HEK293T (cell line): ENCODE measurements at regions not wholly inside any gene's neighbourhood (a gene's known extent, or its start where the extent isn't known, plus 50 kb on each side); places are given as distances from the start of the nearest gene placed in this dataset.

Experiments used
- ARNT ChIP-seq: fragments of 450-650 bp; IDR thresholded peaks from 2 replicates; pipeline ENCODE4 v1.6.1; 2017; ENCODE audit warnings: mild to moderate bottlenecking
- FOXA1 ChIP-seq: fragments of 450-650 bp; IDR thresholded peaks from 2 replicates; pipeline ENCODE4 v1.6.1; 2016; ENCODE audit warnings: mild to moderate bottlenecking
- FOXK2 ChIP-seq: fragments of 450-650 bp; IDR thresholded peaks from 2 replicates; pipeline ENCODE4 v1.6.1; 2016; ENCODE audit warnings: mild to moderate bottlenecking
- FOXM1 ChIP-seq: fragments of 450-650 bp; IDR thresholded peaks from 2 replicates; pipeline ENCODE4 v1.6.1; 2017; ENCODE audit warnings: mild to moderate bottlenecking, borderline replicate concordance
- HDGF ChIP-seq: fragments of 450-650 bp; IDR thresholded peaks from 2 replicates; pipeline ENCODE4 v1.6.1; 2017; ENCODE audit warnings: antibody characterized with exemption, borderline replicate concordance
- L3MBTL2 ChIP-seq: fragments of 450-650 bp; conservative IDR thresholded peaks from 2 replicates; pipeline ENCODE4 v1.6.1; 2016; ENCODE audit warnings: mild to moderate bottlenecking
- LEF1 ChIP-seq: fragments of 450-650 bp; IDR thresholded peaks from 2 replicates; pipeline ENCODE4 v1.6.1; 2017; ENCODE audit warnings: mild to moderate bottlenecking, borderline replicate concordance
- NFRKB ChIP-seq: fragments of 450-650 bp; IDR thresholded peaks from 2 replicates; pipeline ENCODE4 v1.6.1; 2016; ENCODE audit warnings: mild to moderate bottlenecking, moderate library complexity
- SP1 ChIP-seq: fragments of 450-650 bp; IDR thresholded peaks from 2 replicates; pipeline ENCODE4 v1.6.1; 2017
- SUZ12 ChIP-seq: fragments of 450-650 bp; IDR thresholded peaks from 2 replicates; pipeline ENCODE4 v1.6.1; 2016; ENCODE audit warnings: mild to moderate bottlenecking
- TARDBP ChIP-seq: fragments of 450-650 bp; IDR thresholded peaks from 2 replicates; pipeline ENCODE4 v1.6.1; 2016
- ZNF384 ChIP-seq: fragments of 450-650 bp; IDR thresholded peaks from 2 replicates; pipeline ENCODE4 v1.6.1; 2016

DNA sequence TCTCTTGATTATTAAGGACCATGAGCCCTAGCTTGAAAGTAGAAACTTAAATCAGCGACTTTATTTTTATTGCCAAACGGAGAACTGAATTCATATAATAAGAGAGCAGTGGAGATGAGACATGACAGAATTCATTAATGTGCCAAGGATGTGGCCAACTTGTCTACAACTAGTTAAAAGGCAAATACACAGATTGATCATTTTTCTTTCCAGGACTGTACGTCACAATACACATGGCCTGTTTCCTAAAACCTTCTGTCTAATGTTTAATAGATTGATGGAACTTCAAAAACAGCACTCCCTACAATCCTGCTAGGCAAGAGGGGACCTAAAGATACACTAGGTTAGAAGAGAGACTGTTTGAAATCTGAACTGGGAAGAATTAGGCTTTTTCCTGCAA, 647.8 kb downstream of the SATB2 start:
- TF ChIP-seq TARDBP (no peak), SUZ12 (no peak), ZNF384 (no peak), FOXA1 (no peak), HDGF (no peak), ARNT (no peak), SP1 (no peak), L3MBTL2 (no peak), FOXM1 (no peak), NFRKB (no peak), FOXK2 (no peak), LEF1 (no peak)
